A549 (cell line): ENCODE measurements at regions not wholly inside any gene's neighbourhood (a gene's known extent, or its start where the extent isn't known, plus 50 kb on each side); places are given as distances from the start of the nearest gene placed in this dataset.
A peak's percentile ranks its signal among the peaks of the same experiment; 100 is the strongest.

Experiments used
- CEBPB ChIP-seq, 2 experiments: fragments of >200 bp in 1 of 2; sonication (Bioruptor Twin) in 1 of 2; formaldehyde crosslinking in 1 of 2; IDR thresholded peaks; 2 replicates each; pipeline ENCODE4 v1.6.1; 2012 to 2016
- CHD2 ChIP-seq: fragments of 150-350 bp; IDR thresholded peaks from 2 replicates; pipeline ENCODE4 v1.6.1; 2014; ENCODE audit warnings: low read length; ENCODE audit not compliant: partially characterized antibody
- CTCF ChIP-seq: fragments of >200 bp; sonication (Bioruptor Twin); formaldehyde crosslinking; IDR thresholded peaks from 3 replicates; pipeline ENCODE4 v1.5.1; 2016
- E2F6 ChIP-seq: IDR thresholded peaks from 2 replicates; pipeline ENCODE4 v1.6.1; 2012; ENCODE audit warnings: low read depth, borderline replicate concordance
- ELK1 ChIP-seq: fragments of 150-350 bp; IDR thresholded peaks from 2 replicates; pipeline ENCODE4 v1.6.1; 2014; ENCODE audit warnings: low read depth, mild to moderate bottlenecking, low read length
- EP300 ChIP-seq, 2 experiments: fragments of >200 bp; sonication (Bioruptor Twin); formaldehyde crosslinking; IDR thresholded peaks; 2 replicates in 1 of 2; 3 replicates in 1 of 2; pipeline ENCODE4 v1.6.1; 2016 to 2017
- FOSL2 ChIP-seq, 2 experiments: fragments of 450-650 bp in 1 of 2; fragments of >200 bp in 1 of 2; sonication (Bioruptor Twin) in 1 of 2; formaldehyde crosslinking; IDR thresholded peaks; 2 replicates each; pipeline versions ENCODE4 v1.5.0 to v1.6.1; 2016 to 2020; ENCODE audit warnings: mild to moderate bottlenecking in 1 of 2, moderate library complexity in 1 of 2
- HOXB13 ChIP-seq: fragments of 250-450 bp; sonication (Bioruptor Pico); IDR thresholded peaks from 2 replicates; pipeline ENCODE4 v1.5.0; 2020; ENCODE audit warnings: low read depth, mild to moderate bottlenecking, moderate library complexity
- KDM5A ChIP-seq: fragments of 200-600 bp; sonication (generic); IDR thresholded peaks from 2 replicates; pipeline ENCODE4 v1.6.1; 2016; ENCODE audit warnings: antibody characterized with exemption, mild to moderate bottlenecking
- MAX ChIP-seq: IDR thresholded peaks from 2 replicates; pipeline ENCODE4 v1.6.1; 2012
- MYC ChIP-seq: IDR thresholded peaks from 2 replicates; pipeline ENCODE4 v1.6.1; 2012; ENCODE audit warnings: mild to moderate bottlenecking, inconsistent platforms, low read length, improper control_type of control experiment, borderline replicate concordance
- POLR2A ChIP-seq: IDR thresholded peaks from 2 replicates; pipeline ENCODE4 v1.6.1; 2012; ENCODE audit warnings: mild to moderate bottlenecking, low read length
- USF2 ChIP-seq: fragments of 450-650 bp; IDR thresholded peaks from 2 replicates; pipeline ENCODE4 v1.6.1; 2014; ENCODE audit warnings: antibody characterized with exemption

- TF ChIP-seq EP300 (IDR thresholded peaks at IDR 0.05) (no peak), MYC (no peak), HOXB13 (CRISPR knock-in tag) (no peak), CTCF (no peak), E2F6 (no peak), MAX (no peak), POLR2A (peak; percentile 47), FOSL2 (IDR thresholded peaks at IDR 0.05) (no peak), FOSL2 (CRISPR knock-in tag; IDR thresholded peaks at IDR 0.05) (no peak), CEBPB (IDR thresholded peaks at IDR 0.05) (no peak), CHD2 (no peak), KDM5A (no peak), USF2 (no peak), ELK1 (no peak)
Measured at GRCh38 chr13:22040810-22041364, 370.0 kb downstream of the FGF9 start.
